Lower leg skin (tissue), 4 donors: ENCODE measurements at regions not wholly inside any gene's neighbourhood (a gene's known extent, or its start where the extent isn't known, plus 50 kb on each side); places are given as distances from the start of the nearest gene placed in this dataset.

Experiments used
- DNase-seq, 2 donors: peaks; one replicate each; pipeline ENCODE4 v3.0.0-alpha.2; 2019; ENCODE audit warnings: low spot score in 2 of 2
- H3K4me3 ChIP-seq: fragments of 200-600 bp; sonication (generic); 2 replicates; pipeline ENCODE4 v1.5.1; 2017; ENCODE audit warnings: mild to moderate bottlenecking, low read depth; ENCODE audit not compliant: poor library complexity, severe bottlenecking
- CTCF ChIP-seq, 3 donors: fragments of 450-650 bp; IDR thresholded peaks; one replicate each; pipeline ENCODE4 v1.5.1; 2016; ENCODE audit warnings: antibody characterized with exemption in 3 of 3, mild to moderate bottlenecking in 3 of 3, moderate library complexity in 2 of 3
- POLR2A ChIP-seq, 2 donors: fragments of 450-650 bp; IDR thresholded peaks; one replicate each; pipeline ENCODE4 v1.6.1; 2016 to 2017; ENCODE audit warnings: antibody characterized with exemption in 2 of 2, mild to moderate bottlenecking in 1 of 2, moderate library complexity in 1 of 2
- WGBS, 2 donors: methylation state at CpG; one replicate each; pipeline ENCODE4 v1.1.5; 2018; 5-methylcytosine and 5-hydroxymethylcytosine counted together
- intact Hi-C: fragments of 100-400 bp; cut with DNase I; formaldehyde crosslinking; loops from one replicate; pipeline ENCODE4 v1.15.0; 2023; ENCODE audit warnings: low total_unique reads

- intact Hi-C loops: no loop called here
- 60 to 62% methylated on average over 4 of the region's 4 CpGs for WGBS, 2 donors
- no peak overlapping the region for H3K4me3 ChIP-seq
- DNase-seq: no peak
- TF ChIP-seq POLR2A (IDR thresholded peaks at IDR 0.05) (no peak), CTCF (IDR thresholded peaks at IDR 0.05) (no peak)
Measured at GRCh38 chr2:118643294-118643693, 204.2 kb downstream of the EN1 start.

- no peak for DNase-seq
- no peak overlapping the region for H3K4me3 ChIP-seq
- WGBS, 2 donors: 64 to 71% methylated on average over 2 of the region's 2 CpGs
- no peak for TF ChIP-seq CTCF (IDR thresholded peaks at IDR 0.05)
- no peak for TF ChIP-seq POLR2A (IDR thresholded peaks at IDR 0.05)
- intact Hi-C loops: no loop called here
Measured at GRCh38 chr2:118642501-118642900, 204.9 kb downstream of the EN1 start.

GRCh38 chr2:118641711-118642110 is 205.7 kb downstream of the EN1 start:
- DNase-seq: no peak
- no peak for TF ChIP-seq CTCF (IDR thresholded peaks at IDR 0.05)
- no peak for TF ChIP-seq POLR2A (IDR thresholded peaks at IDR 0.05)
- H3K4me3 ChIP-seq: no peak overlapping the region
- WGBS, 2 donors: 73 to 76% methylated on average over 1 of the region's 1 CpG
- intact Hi-C loops: no loop called here

GRCh38 chr2:118639371-118639770 is 208.1 kb downstream of the EN1 start:
- intact Hi-C loops: no loop called here
- TF ChIP-seq CTCF (IDR thresholded peaks at IDR 0.05) (no peak), POLR2A (IDR thresholded peaks at IDR 0.05) (no peak)
- DNase-seq: no peak
- H3K4me3 ChIP-seq: no peak overlapping the region
- 86 to 92% methylated on average over 2 of the region's 2 CpGs for WGBS, 2 donors

GRCh38 chr2:118638453-118638852 is 209.0 kb downstream of the EN1 start:
- 75 to 84% methylated on average over 5 of the region's 5 CpGs for WGBS, 2 donors
- no peak for TF ChIP-seq CTCF (IDR thresholded peaks at IDR 0.05)
- no peak for DNase-seq
- intact Hi-C loops: no loop called here
- H3K4me3 ChIP-seq: no peak overlapping the region

GRCh38 chr2:118635891-118636290 is 211.6 kb downstream of the EN1 start:
- intact Hi-C loops: no loop called here
- 50 to 51% methylated on average over 6 of the region's 6 CpGs for WGBS, 2 donors
- TF ChIP-seq CTCF (IDR thresholded peaks at IDR 0.05) (no peak), POLR2A (IDR thresholded peaks at IDR 0.05) (no peak)
- DNase-seq: no peak
- H3K4me3 ChIP-seq: no peak overlapping the region
